Lower leg skin (tissue), 3 donors: ENCODE measurements at regions not wholly inside any gene's neighbourhood (a gene's known extent, or its start where the extent isn't known, plus 50 kb on each side); places are given as distances from the start of the nearest gene placed in this dataset.

Experiments used
- POLR2A ChIP-seq, 2 donors: fragments of 450-650 bp; IDR thresholded peaks; one replicate each; pipeline ENCODE4 v1.6.1; 2016 to 2017; ENCODE audit warnings: antibody characterized with exemption in 2 of 2, mild to moderate bottlenecking in 1 of 2, moderate library complexity in 1 of 2
- TF ChIP-seq, protein P1 (sequence below), 3 donors: fragments of 450-650 bp; IDR thresholded peaks; one replicate each; pipeline ENCODE4 v1.5.1; 2016; ENCODE audit warnings: antibody characterized with exemption in 3 of 3, mild to moderate bottlenecking in 3 of 3, moderate library complexity in 2 of 3

DNA sequence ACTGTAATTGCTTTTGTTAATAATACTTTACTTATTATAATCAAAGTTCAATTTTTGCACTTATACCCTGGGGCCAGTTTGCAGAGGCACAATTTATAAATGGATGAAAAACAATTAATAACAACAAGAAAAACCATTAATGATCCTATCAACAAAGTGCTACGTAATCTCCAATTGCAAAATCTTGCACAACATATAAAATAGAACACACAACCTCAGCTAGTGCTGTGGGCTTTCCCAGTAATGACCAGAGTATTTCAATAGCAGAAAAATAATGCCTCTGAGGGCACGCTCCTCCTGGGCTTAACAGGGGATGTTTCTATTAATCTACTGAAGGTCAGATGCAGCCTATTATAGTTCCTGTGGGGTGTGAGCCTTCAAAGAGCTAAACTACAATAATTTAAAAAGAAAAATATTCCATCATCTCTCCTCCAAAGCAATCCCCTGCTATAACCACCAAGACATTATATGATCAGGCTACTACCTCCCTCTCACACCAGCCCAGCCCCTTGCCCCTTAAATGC is 508.5 kb upstream of the SLIT2 start:
- TF ChIP-seq, protein P1, sequence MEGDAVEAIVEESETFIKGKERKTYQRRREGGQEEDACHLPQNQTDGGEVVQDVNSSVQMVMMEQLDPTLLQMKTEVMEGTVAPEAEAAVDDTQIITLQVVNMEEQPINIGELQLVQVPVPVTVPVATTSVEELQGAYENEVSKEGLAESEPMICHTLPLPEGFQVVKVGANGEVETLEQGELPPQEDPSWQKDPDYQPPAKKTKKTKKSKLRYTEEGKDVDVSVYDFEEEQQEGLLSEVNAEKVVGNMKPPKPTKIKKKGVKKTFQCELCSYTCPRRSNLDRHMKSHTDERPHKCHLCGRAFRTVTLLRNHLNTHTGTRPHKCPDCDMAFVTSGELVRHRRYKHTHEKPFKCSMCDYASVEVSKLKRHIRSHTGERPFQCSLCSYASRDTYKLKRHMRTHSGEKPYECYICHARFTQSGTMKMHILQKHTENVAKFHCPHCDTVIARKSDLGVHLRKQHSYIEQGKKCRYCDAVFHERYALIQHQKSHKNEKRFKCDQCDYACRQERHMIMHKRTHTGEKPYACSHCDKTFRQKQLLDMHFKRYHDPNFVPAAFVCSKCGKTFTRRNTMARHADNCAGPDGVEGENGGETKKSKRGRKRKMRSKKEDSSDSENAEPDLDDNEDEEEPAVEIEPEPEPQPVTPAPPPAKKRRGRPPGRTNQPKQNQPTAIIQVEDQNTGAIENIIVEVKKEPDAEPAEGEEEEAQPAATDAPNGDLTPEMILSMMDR (IDR thresholded peaks at IDR 0.05) = no peak
- no peak for TF ChIP-seq POLR2A (IDR thresholded peaks at IDR 0.05)
